Smooth muscle cell (in vitro differentiated cells): ENCODE measurements at regions not wholly inside any gene's neighbourhood (a gene's known extent, or its start where the extent isn't known, plus 50 kb on each side); places are given as distances from the start of the nearest gene placed in this dataset.

ENCODE experiments used
- DNase-seq: peaks from one replicate; lab custom pipeline; 2025; ENCODE audit not compliant: unreplicated experiment; lab: John Stamatoyannopoulos, UW
- H2AFZ ChIP-seq: fragments of 200-600 bp; sonication (generic); 2 replicates; pipeline ENCODE4 v1.6.0; 2016; ENCODE audit warnings: antibody characterized with exemption, low read depth, mild to moderate bottlenecking
- H3F3A ChIP-seq: fragments of 200-600 bp; sonication (generic); 2 replicates; pipeline ENCODE4 v1.6.0; 2017; ENCODE audit warnings: antibody characterized with exemption, low read depth
- H3K27ac ChIP-seq: fragments of 200-600 bp; sonication (generic); 2 replicates; pipeline ENCODE4 v1.5.1; 2016; ENCODE audit warnings: low read depth, mild to moderate bottlenecking
- H3K27me3 ChIP-seq: fragments of 200-600 bp; sonication (generic); 2 replicates; pipeline ENCODE4 v1.6.1; 2016; ENCODE audit warnings: low read depth, mild to moderate bottlenecking
- H3K36me3 ChIP-seq: fragments of 200-600 bp; sonication (generic); 2 replicates; pipeline ENCODE4 v1.5.1; 2016; ENCODE audit warnings: low read depth
- H3K4me1 ChIP-seq: fragments of 200-600 bp; sonication (generic); 2 replicates; pipeline ENCODE4 v1.5.1; 2016; ENCODE audit warnings: low read depth
- H3K4me2 ChIP-seq: fragments of 200-600 bp; sonication (generic); 2 replicates; pipeline ENCODE4 v1.6.0; 2016; ENCODE audit warnings: mild to moderate bottlenecking
- H3K4me3 ChIP-seq: fragments of 200-600 bp; sonication (generic); 2 replicates; pipeline ENCODE4 v1.5.1; 2016; ENCODE audit warnings: mild to moderate bottlenecking
- H3K79me2 ChIP-seq: fragments of 200-600 bp; sonication (generic); 2 replicates; pipeline ENCODE4 v1.6.0; 2016; ENCODE audit warnings: low read depth, mild to moderate bottlenecking
- H3K9ac ChIP-seq: fragments of 200-600 bp; sonication (generic); 2 replicates; pipeline ENCODE4 v1.6.0; 2016; ENCODE audit warnings: low read depth
- H3K9me3 ChIP-seq: fragments of 200-600 bp; sonication (generic); replicated peaks from 2 replicates; pipeline ENCODE4 v1.5.1; 2016; ENCODE audit warnings: low read depth
- H4K20me1 ChIP-seq: fragments of 200-600 bp; sonication (generic); 2 replicates; pipeline ENCODE4 v1.6.0; 2016; ENCODE audit warnings: low read depth
- CTCF ChIP-seq: fragments of 200-600 bp; sonication (generic); IDR thresholded peaks from 2 replicates; pipeline ENCODE4 v1.5.1; 2017; ENCODE audit warnings: borderline replicate concordance, mild to moderate bottlenecking, antibody characterized with exemption; ENCODE audit not compliant: insufficient read depth, poor library complexity, severe bottlenecking
- WGBS: methylation state at CpG from one replicate; pipeline ENCODE4 v1.1.7; 2016; ENCODE audit warnings: low lambda C conversion rate; 5-methylcytosine and 5-hydroxymethylcytosine counted together

- no peaks in the 10 kb centered on the region for H3K27me3 ChIP-seq
- WGBS: 45% methylated on average over 2 of the region's 2 CpGs
- no peak for TF ChIP-seq CTCF
Observed at GRCh38 chr2:216289470-216289869, 82.8 kb downstream of the MARCHF4 start.

GRCh38 chr2:216287251-216287650 is 85.0 kb downstream of the MARCHF4 start:
- DNase-seq: no peak
- Histone ChIP-seq H3K9ac (no peak overlapping the region), H3K36me3 (no peaks in the 10 kb centered on the region), H3K27ac (peak overlapping the region; percentile 28), H3F3A (peaks cover 8% of the 10 kb centered on the region), H3K79me2 (no peaks in the 10 kb centered on the region), H4K20me1 (no peaks in the 10 kb centered on the region), H3K27me3 (no peaks in the 10 kb centered on the region), H3K4me1 (peaks cover 33% of the 10 kb centered on the region), H3K4me3 (no peak overlapping the region), H3K4me2 (peak overlapping the region; percentile 76), H3K9me3 (no peaks in the 10 kb centered on the region), H2AFZ (no peak overlapping the region)
- TF ChIP-seq CTCF: no peak
- 1% methylated on average over 5 of the region's 5 CpGs for whole genome bisulfite sequencing

More at GRCh38 chr2:216289470-216289869, 82.8 kb downstream of the MARCHF4 start:
- Histone ChIP-seq H3K36me3 (no peaks in the 10 kb centered on the region), H3K4me2 (no peak overlapping the region), H3F3A (peaks cover 8% of the 10 kb centered on the region), H3K79me2 (no peaks in the 10 kb centered on the region), H3K9me3 (no peaks in the 10 kb centered on the region), H4K20me1 (no peaks in the 10 kb centered on the region), H2AFZ (no peak overlapping the region), H3K4me1 (peaks cover 33% of the 10 kb centered on the region), H3K9ac (no peak overlapping the region), H3K27ac (no peak overlapping the region), H3K4me3 (no peak overlapping the region)
- no peak for DNase-seq

DNA sequence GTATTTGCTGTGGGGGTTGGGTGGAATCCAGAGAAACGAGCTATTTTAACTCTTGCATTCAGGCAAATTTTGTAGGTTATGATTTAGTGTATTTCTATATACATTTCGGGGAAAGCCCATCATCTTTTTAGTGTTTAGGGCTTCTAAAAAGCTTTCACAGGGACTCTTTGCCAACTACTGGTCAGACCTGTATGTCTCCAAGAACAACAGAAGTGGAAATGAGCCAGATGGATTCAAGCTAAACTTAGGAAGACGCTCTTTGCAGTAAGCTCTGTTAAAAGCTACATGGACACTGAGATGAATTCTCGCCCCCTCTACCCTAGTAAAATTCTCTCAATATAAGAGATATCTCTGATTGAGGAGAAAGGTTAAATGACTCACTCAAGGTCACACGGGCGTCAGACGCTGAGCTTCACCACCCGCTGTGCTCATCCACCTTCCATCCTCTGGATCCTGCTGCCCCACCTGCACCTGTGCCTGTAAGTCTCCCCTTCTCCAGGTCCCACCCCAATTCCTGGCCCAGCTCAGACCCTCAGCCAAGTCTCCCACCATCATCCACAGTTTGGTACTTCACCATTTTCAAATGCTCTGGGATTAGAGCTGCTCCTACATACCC is 85.6 kb downstream of the MARCHF4 start:
- 31% methylated on average over 7 of the region's 8 CpGs for WGBS
- Histone ChIP-seq H4K20me1 (no peaks in the 10 kb centered on the region), H3K9me3 (no peaks in the 10 kb centered on the region), H3K9ac (no peak overlapping the region), H2AFZ (no peak overlapping the region), H3K4me3 (no peak overlapping the region), H3K79me2 (no peaks in the 10 kb centered on the region), H3K27me3 (no peaks in the 10 kb centered on the region), H3K4me2 (peak overlapping the region; percentile 76), H3K36me3 (no peaks in the 10 kb centered on the region), H3K27ac (peak overlapping the region; percentile 28), H3F3A (peaks cover 8% of the 10 kb centered on the region), H3K4me1 (peaks cover 38% of the 10 kb centered on the region)
- TF ChIP-seq CTCF: no peak
- no peak for DNase-seq

GRCh38 chr2:216285701-216286100 is 86.6 kb downstream of the MARCHF4 start:
- no peak overlapping the region for H3K27ac ChIP-seq
- no peak overlapping the region for H3K4me2 ChIP-seq
- WGBS: 34% methylated on average over 7 of the region's 7 CpGs
- H3K9me3 ChIP-seq: no peaks in the 10 kb centered on the region
- no peak for DNase-seq
- no peak for TF ChIP-seq CTCF
- no peaks in the 10 kb centered on the region for H3K36me3 ChIP-seq
- H3K4me1 ChIP-seq: peaks cover 45% of the 10 kb centered on the region
- H2AFZ ChIP-seq: no peak overlapping the region
- H3K4me3 ChIP-seq: no peak overlapping the region
- no peaks in the 10 kb centered on the region for H4K20me1 ChIP-seq
- peaks cover 9% of the 10 kb centered on the region for H3F3A ChIP-seq
- H3K79me2 ChIP-seq: no peaks in the 10 kb centered on the region
- H3K9ac ChIP-seq: no peak overlapping the region
- no peaks in the 10 kb centered on the region for H3K27me3 ChIP-seq
